Lower leg skin (tissue), 4 donors: ENCODE measurements at regions not wholly inside any gene's neighbourhood (a gene's known extent, or its start where the extent isn't known, plus 50 kb on each side); places are given as distances from the start of the nearest gene placed in this dataset.
"Not testable (repeated sequence)": the region's sequence is repeated elsewhere in the genome, so short reads cannot be mapped to it uniquely, and the experiment has no call there.

Source experiments
- DNase-seq, 2 donors: peaks; one replicate each; pipeline ENCODE4 v3.0.0-alpha.2; 2019; ENCODE audit warnings: low spot score in 2 of 2
- H3K4me3 ChIP-seq: fragments of 200-600 bp; sonication (generic); 2 replicates; pipeline ENCODE4 v1.5.1; 2017; ENCODE audit warnings: mild to moderate bottlenecking, low read depth; ENCODE audit not compliant: poor library complexity, severe bottlenecking
- POLR2A ChIP-seq, 2 donors: fragments of 450-650 bp; IDR thresholded peaks; one replicate each; pipeline ENCODE4 v1.6.1; 2016 to 2017; ENCODE audit warnings: antibody characterized with exemption in 2 of 2, mild to moderate bottlenecking in 1 of 2, moderate library complexity in 1 of 2
- WGBS, 2 donors: methylation state at CpG; one replicate each; pipeline ENCODE4 v1.1.5; 2018; 5-methylcytosine and 5-hydroxymethylcytosine counted together
- intact Hi-C: fragments of 100-400 bp; cut with DNase I; formaldehyde crosslinking; loops from one replicate; pipeline ENCODE4 v1.15.0; 2023; ENCODE audit warnings: low total_unique reads
- TF ChIP-seq, protein P1 (sequence below), 3 donors: fragments of 450-650 bp; IDR thresholded peaks; one replicate each; pipeline ENCODE4 v1.5.1; 2016; ENCODE audit warnings: antibody characterized with exemption in 3 of 3, mild to moderate bottlenecking in 3 of 3, moderate library complexity in 2 of 3

DNA sequence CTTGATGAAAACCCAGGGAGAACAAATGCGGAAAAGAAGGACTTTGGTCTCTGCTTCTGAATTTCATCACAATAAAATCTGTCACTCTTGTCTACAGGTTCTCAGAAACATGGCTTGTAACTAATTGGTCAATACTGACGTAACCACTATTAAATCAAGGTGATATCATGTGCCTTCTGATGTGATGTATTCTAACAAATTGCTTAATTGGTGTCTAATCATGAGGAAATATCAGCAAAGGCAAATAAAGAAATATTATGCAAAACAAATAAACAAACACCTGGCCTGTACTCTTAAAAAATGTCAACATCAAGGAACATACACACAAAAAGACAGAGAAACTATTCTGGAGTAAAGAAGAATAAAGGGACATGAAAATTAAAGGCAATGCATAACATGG is 1165.0 kb downstream of the NXPH1 start:
- H3K4me3 ChIP-seq, result no peak overlapping the region
- WGBS, 2 donors, result 82 to 85% methylated on average over 2 of the region's 2 CpGs
- no peak for DNase-seq
- TF ChIP-seq, protein P1, sequence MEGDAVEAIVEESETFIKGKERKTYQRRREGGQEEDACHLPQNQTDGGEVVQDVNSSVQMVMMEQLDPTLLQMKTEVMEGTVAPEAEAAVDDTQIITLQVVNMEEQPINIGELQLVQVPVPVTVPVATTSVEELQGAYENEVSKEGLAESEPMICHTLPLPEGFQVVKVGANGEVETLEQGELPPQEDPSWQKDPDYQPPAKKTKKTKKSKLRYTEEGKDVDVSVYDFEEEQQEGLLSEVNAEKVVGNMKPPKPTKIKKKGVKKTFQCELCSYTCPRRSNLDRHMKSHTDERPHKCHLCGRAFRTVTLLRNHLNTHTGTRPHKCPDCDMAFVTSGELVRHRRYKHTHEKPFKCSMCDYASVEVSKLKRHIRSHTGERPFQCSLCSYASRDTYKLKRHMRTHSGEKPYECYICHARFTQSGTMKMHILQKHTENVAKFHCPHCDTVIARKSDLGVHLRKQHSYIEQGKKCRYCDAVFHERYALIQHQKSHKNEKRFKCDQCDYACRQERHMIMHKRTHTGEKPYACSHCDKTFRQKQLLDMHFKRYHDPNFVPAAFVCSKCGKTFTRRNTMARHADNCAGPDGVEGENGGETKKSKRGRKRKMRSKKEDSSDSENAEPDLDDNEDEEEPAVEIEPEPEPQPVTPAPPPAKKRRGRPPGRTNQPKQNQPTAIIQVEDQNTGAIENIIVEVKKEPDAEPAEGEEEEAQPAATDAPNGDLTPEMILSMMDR (IDR thresholded peaks at IDR 0.05), result no peak
- no peak for TF ChIP-seq POLR2A (IDR thresholded peaks at IDR 0.05)
- intact Hi-C loops, result no loop called here

DNA sequence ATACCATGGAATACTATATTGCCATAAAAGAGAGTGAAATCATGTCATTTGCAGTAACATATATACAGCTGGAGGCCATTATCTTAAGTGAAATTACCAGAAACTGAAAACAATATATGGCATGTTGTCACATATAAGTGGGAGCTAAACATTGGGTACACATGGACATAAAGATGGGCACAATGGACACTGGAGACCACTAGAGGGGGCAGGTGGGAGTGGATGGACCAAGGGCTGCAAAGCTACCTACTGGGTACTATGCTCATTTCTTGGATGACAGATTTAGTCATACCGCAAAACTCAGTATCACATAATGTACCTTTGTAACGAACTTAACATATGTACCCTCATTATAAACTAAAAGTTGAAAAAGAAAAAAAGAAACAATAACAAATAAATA is 1167.6 kb downstream of the NXPH1 start:
- WGBS, 2 donors, result 89 to 98% methylated on average over 2 of the region's 2 CpGs
- intact Hi-C loops, result no loop called here
- H3K4me3 ChIP-seq, result no peak overlapping the region
- no peak for DNase-seq
- TF ChIP-seq, protein P1 (IDR thresholded peaks at IDR 0.05), result no peak
- no peak for TF ChIP-seq POLR2A (IDR thresholded peaks at IDR 0.05)

DNA sequence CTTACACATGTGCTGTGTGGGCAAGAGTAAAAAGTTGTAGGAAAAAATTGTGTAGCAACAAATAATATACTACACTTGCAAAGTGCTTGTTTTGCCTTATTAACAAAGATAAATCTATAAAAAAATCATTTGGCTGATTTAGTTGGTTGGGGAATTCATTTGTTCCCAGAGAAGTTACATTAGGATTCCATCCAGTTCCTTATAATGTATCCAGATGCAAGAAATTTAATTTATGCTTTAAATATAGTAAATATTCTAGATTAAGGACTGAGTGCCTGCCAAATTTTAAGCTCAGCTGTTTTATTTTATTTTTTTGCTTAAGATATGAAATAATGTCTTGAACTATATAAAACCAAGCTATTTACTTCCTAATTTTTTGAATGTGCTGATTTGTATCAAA is 1169.9 kb downstream of the NXPH1 start:
- no peak for TF ChIP-seq POLR2A (IDR thresholded peaks at IDR 0.05)
- TF ChIP-seq, protein P1 (IDR thresholded peaks at IDR 0.05), result no peak
- H3K4me3 ChIP-seq, result no peak overlapping the region
- DNase-seq, result no peak
- intact Hi-C loops, result no loop called here

DNA sequence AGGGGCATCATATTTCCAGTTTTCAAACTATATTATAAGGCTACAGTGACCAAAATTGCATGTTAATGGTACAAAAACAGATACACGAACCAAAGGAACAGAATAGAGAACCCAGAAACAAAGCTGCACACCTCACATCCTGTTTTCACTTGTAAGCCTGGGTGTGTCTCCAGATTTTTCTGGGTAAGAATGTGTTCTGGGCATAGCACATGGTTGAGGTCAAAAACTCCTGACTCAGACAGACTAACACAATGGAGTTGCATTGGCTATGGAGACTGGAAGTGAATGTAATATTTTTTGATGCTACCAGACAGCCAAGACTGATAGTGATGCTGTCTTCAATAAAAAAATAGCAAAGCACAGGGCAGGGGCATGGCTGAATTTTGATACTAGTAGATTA is 1175.2 kb downstream of the NXPH1 start:
- TF ChIP-seq, protein P1 (IDR thresholded peaks at IDR 0.05), result no peak
- TF ChIP-seq POLR2A (IDR thresholded peaks at IDR 0.05), result no peak
- no peak for DNase-seq
- 46 to 56% methylated on average over 1 of the region's 1 CpG for WGBS, 2 donors
- intact Hi-C loops, result no loop called here
- no peak overlapping the region for H3K4me3 ChIP-seq

DNA sequence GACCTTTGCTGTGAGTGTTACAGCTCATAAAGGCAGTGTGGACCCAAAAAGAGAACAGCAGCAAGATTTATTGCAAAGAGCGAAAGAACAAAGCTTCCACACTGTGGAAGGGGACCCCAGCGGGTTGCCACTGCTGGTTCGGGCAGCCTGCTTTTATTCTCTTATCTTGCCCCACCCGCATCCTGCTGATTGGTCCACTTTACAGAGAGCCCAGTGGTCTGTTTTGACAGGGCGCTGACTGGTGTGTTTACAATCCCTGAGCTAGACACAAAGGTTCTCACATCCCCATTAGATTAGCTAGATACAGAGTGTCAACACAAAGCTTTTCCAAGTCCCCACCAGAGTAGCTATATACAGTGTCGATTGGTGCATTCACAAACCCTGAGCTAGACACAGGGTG is 1187.5 kb downstream of the NXPH1 start:
- intact Hi-C loops, DNase-seq, H3K4me3 ChIP-seq: not testable (repeated sequence)
- 92 to 93% methylated on average over 6 of the region's 6 CpGs for WGBS, 2 donors

DNA sequence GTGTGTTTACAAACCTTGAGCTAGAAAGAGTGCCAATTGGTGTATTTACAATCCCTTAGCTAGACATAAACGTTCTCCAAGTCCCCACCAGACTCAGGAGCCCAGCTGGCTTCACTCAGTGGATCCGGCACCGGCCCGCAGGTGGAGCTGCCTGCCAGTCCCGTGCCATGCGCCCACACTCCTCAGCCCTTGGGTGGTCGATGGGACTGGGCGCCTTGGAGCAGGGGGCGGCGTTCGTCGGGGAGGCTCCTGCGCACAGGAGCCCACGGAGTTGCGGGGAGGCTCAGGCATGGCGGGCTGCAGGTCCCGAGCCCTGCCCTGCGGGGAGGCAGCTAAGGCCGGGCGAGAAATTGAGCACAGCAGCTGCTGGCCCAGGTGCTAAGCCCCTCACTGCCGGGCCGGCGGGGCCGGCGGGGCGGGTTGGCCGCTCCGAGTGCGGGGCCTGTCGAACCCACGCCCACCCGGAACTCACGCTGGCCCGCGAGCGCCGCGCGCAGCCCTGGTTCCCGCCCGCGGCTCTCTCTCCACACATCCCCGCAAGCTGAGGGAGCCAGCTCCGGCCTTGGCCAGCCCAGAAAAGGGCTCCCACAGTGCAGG is 1188.0 kb downstream of the NXPH1 start:
- intact Hi-C loops, H3K4me3 ChIP-seq, DNase-seq: not testable (repeated sequence)
- WGBS, 2 donors, result 96 to 97% methylated on average over 18 to 31 of the region's 44 CpGs

DNA sequence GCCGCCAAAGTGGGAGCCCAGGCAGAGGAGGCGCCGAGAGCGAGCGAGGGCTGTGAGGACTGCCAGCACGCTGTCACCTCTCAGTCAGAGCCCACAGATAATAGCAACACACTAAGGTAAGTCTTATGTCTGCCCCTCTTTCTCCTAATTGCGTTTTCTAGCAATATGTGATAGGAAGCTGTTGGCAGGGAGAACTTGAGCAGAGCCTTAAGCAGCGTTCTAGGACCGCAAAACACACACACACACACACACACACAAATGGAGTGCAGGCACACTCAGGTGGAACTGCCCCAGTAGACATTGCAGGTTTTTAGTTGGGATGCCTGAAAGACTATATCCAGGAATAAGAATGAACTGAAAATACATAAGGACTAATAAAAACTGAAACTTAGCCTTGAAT is 1188.5 kb downstream of the NXPH1 start:
- intact Hi-C loops, result no loop called here
- DNase-seq, result no peak
- TF ChIP-seq POLR2A (IDR thresholded peaks at IDR 0.05), result no peak
- 95 to 96% methylated on average over 9 of the region's 9 CpGs for WGBS, 2 donors
- H3K4me3 ChIP-seq, result no peak overlapping the region
